Smooth muscle cell (in vitro differentiated cells): ENCODE measurements at regions not wholly inside any gene's neighbourhood (a gene's known extent, or its start where the extent isn't known, plus 50 kb on each side); places are given as distances from the start of the nearest gene placed in this dataset.

Experiments used
- DNase-seq: peaks from one replicate; lab custom pipeline; 2025; ENCODE audit not compliant: unreplicated experiment; lab: John Stamatoyannopoulos, UW
- H2AFZ ChIP-seq: fragments of 200-600 bp; sonication (generic); 2 replicates; pipeline ENCODE4 v1.6.0; 2016; ENCODE audit warnings: antibody characterized with exemption, low read depth, mild to moderate bottlenecking
- H3F3A ChIP-seq: fragments of 200-600 bp; sonication (generic); 2 replicates; pipeline ENCODE4 v1.6.0; 2017; ENCODE audit warnings: antibody characterized with exemption, low read depth
- H3K27ac ChIP-seq: fragments of 200-600 bp; sonication (generic); 2 replicates; pipeline ENCODE4 v1.5.1; 2016; ENCODE audit warnings: low read depth, mild to moderate bottlenecking
- H3K27me3 ChIP-seq: fragments of 200-600 bp; sonication (generic); 2 replicates; pipeline ENCODE4 v1.6.1; 2016; ENCODE audit warnings: low read depth, mild to moderate bottlenecking
- H3K36me3 ChIP-seq: fragments of 200-600 bp; sonication (generic); 2 replicates; pipeline ENCODE4 v1.5.1; 2016; ENCODE audit warnings: low read depth
- H3K4me1 ChIP-seq: fragments of 200-600 bp; sonication (generic); 2 replicates; pipeline ENCODE4 v1.5.1; 2016; ENCODE audit warnings: low read depth
- H3K4me2 ChIP-seq: fragments of 200-600 bp; sonication (generic); 2 replicates; pipeline ENCODE4 v1.6.0; 2016; ENCODE audit warnings: mild to moderate bottlenecking
- H3K4me3 ChIP-seq: fragments of 200-600 bp; sonication (generic); 2 replicates; pipeline ENCODE4 v1.5.1; 2016; ENCODE audit warnings: mild to moderate bottlenecking
- H3K79me2 ChIP-seq: fragments of 200-600 bp; sonication (generic); 2 replicates; pipeline ENCODE4 v1.6.0; 2016; ENCODE audit warnings: low read depth, mild to moderate bottlenecking
- H3K9ac ChIP-seq: fragments of 200-600 bp; sonication (generic); 2 replicates; pipeline ENCODE4 v1.6.0; 2016; ENCODE audit warnings: low read depth
- H3K9me3 ChIP-seq: fragments of 200-600 bp; sonication (generic); replicated peaks from 2 replicates; pipeline ENCODE4 v1.5.1; 2016; ENCODE audit warnings: low read depth
- H4K20me1 ChIP-seq: fragments of 200-600 bp; sonication (generic); 2 replicates; pipeline ENCODE4 v1.6.0; 2016; ENCODE audit warnings: low read depth
- WGBS: methylation state at CpG from one replicate; pipeline ENCODE4 v1.1.7; 2016; ENCODE audit warnings: low lambda C conversion rate; 5-methylcytosine and 5-hydroxymethylcytosine counted together
- TF ChIP-seq, protein P1 (sequence below): fragments of 200-600 bp; sonication (generic); IDR thresholded peaks from 2 replicates; pipeline ENCODE4 v1.5.1; 2017; ENCODE audit warnings: borderline replicate concordance, mild to moderate bottlenecking, antibody characterized with exemption; ENCODE audit not compliant: insufficient read depth, poor library complexity, severe bottlenecking

DNA sequence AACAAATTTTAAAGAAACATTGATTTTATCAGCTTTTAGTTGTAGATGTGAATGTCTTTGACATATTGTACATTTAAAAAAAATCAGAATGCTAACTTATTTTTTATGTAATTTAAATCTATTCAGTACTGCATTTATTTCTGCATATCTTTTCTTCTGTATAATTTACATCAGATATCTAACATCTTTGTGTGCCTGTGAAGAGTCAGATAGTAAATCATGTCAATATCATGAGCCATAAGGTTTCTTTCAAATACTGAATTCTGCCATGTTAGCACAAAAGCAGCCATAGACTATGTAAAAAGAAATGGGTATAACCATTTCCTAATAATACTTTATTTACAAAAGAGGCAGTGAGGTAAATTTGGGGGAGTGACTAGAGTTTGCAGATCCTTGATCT is 1829.2 kb downstream of the NCAM2 start:
- H2AFZ ChIP-seq: no peak overlapping the region
- H3K79me2 ChIP-seq: no peaks in the 10 kb centered on the region
- no peak for DNase-seq
- no peak overlapping the region for H3K4me2 ChIP-seq
- no peaks in the 10 kb centered on the region for H3F3A ChIP-seq
- H3K4me1 ChIP-seq: no peaks in the 10 kb centered on the region
- no peak overlapping the region for H3K9ac ChIP-seq
- no peaks in the 10 kb centered on the region for H3K27me3 ChIP-seq
- no peaks in the 10 kb centered on the region for H4K20me1 ChIP-seq
- no peak overlapping the region for H3K4me3 ChIP-seq
- no peaks in the 10 kb centered on the region for H3K9me3 ChIP-seq
- TF ChIP-seq, protein P1, sequence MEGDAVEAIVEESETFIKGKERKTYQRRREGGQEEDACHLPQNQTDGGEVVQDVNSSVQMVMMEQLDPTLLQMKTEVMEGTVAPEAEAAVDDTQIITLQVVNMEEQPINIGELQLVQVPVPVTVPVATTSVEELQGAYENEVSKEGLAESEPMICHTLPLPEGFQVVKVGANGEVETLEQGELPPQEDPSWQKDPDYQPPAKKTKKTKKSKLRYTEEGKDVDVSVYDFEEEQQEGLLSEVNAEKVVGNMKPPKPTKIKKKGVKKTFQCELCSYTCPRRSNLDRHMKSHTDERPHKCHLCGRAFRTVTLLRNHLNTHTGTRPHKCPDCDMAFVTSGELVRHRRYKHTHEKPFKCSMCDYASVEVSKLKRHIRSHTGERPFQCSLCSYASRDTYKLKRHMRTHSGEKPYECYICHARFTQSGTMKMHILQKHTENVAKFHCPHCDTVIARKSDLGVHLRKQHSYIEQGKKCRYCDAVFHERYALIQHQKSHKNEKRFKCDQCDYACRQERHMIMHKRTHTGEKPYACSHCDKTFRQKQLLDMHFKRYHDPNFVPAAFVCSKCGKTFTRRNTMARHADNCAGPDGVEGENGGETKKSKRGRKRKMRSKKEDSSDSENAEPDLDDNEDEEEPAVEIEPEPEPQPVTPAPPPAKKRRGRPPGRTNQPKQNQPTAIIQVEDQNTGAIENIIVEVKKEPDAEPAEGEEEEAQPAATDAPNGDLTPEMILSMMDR: no peak
- no peaks in the 10 kb centered on the region for H3K36me3 ChIP-seq
- no peak overlapping the region for H3K27ac ChIP-seq

DNA sequence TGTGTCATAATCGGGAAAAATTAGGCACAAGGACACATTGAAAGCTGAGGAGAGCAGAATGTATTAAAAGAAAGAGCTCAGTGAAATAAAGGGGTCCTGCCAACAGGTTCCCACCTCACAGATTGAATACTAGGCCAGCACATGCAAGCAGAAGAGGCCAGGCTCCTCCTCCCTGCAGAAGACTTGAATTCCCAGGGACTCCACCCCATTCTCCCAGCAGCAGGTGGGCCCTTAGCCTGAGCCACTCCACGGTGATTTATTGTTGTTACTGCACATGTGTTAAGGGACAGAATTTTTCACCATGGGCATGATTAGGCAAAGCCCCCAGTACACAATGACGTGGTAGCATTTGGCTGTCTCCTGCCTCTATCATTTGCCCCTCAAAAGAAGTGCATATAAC is 1844.7 kb downstream of the NCAM2 start:
- WGBS: 64% methylated on average over 3 of the region's 3 CpGs
- no peak overlapping the region for H2AFZ ChIP-seq
- TF ChIP-seq, protein P1: no peak
- H3K4me1 ChIP-seq: no peaks in the 10 kb centered on the region
- no peaks in the 10 kb centered on the region for H3K79me2 ChIP-seq
- no peaks in the 10 kb centered on the region for H3K9me3 ChIP-seq
- no peak overlapping the region for H3K4me3 ChIP-seq
- H3K4me2 ChIP-seq: no peak overlapping the region
- no peaks in the 10 kb centered on the region for H3K36me3 ChIP-seq
- H3K27ac ChIP-seq: no peak overlapping the region
- no peak for DNase-seq
- H3K9ac ChIP-seq: no peak overlapping the region
- H3F3A ChIP-seq: no peaks in the 10 kb centered on the region
- no peaks in the 10 kb centered on the region for H4K20me1 ChIP-seq
- no peaks in the 10 kb centered on the region for H3K27me3 ChIP-seq

DNA sequence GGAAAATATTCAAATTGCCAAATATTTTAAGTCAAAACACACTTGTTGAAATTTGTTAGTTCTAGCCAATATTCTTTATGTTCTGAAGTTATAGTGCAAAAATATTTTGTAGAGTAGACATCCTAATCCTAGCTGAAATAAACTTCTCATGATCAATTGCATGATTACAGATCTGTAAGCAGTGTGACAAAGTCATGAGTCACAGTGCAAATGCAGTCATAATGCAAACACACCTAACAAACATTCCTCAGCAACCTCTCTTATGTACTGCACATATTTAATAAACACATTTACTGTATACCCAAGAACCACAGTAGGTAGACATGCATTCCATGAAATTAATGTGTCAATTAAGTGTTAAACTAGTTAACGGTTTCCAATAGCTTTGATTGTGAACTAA is 1857.4 kb downstream of the NCAM2 start:
- no peaks in the 10 kb centered on the region for H4K20me1 ChIP-seq
- H3K27ac ChIP-seq: no peak overlapping the region
- no peaks in the 10 kb centered on the region for H3K36me3 ChIP-seq
- 82% methylated on average over 1 of the region's 1 CpG for WGBS
- H3K27me3 ChIP-seq: no peaks in the 10 kb centered on the region
- no peak overlapping the region for H3K4me2 ChIP-seq
- no peaks in the 10 kb centered on the region for H3K4me1 ChIP-seq
- H3F3A ChIP-seq: no peaks in the 10 kb centered on the region
- no peak for DNase-seq
- TF ChIP-seq, protein P1: no peak
- no peak overlapping the region for H2AFZ ChIP-seq
- no peaks in the 10 kb centered on the region for H3K9me3 ChIP-seq
- H3K79me2 ChIP-seq: no peaks in the 10 kb centered on the region
- H3K9ac ChIP-seq: no peak overlapping the region
- no peak overlapping the region for H3K4me3 ChIP-seq

GRCh38 chr21:22871692-22872091 is 1873.5 kb downstream of the NCAM2 start:
- Histone ChIP-seq H3K4me3 (no peak overlapping the region), H3K9me3 (no peaks in the 10 kb centered on the region), H3F3A (no peaks in the 10 kb centered on the region), H2AFZ (no peak overlapping the region), H3K4me2 (no peak overlapping the region), H4K20me1 (no peaks in the 10 kb centered on the region), H3K4me1 (no peaks in the 10 kb centered on the region), H3K36me3 (no peaks in the 10 kb centered on the region), H3K79me2 (no peaks in the 10 kb centered on the region), H3K27ac (no peak overlapping the region), H3K27me3 (no peaks in the 10 kb centered on the region), H3K9ac (no peak overlapping the region)
- DNase-seq: no peak
- 85% methylated on average over 4 of the region's 4 CpGs for WGBS
- TF ChIP-seq, protein P1: no peak
